ENCODE measurements at regions not wholly inside any gene's neighbourhood (a gene's known extent, or its start where the extent isn't known, plus 50 kb on each side); places are given as distances from the start of the nearest gene placed in this dataset.

DNA sequence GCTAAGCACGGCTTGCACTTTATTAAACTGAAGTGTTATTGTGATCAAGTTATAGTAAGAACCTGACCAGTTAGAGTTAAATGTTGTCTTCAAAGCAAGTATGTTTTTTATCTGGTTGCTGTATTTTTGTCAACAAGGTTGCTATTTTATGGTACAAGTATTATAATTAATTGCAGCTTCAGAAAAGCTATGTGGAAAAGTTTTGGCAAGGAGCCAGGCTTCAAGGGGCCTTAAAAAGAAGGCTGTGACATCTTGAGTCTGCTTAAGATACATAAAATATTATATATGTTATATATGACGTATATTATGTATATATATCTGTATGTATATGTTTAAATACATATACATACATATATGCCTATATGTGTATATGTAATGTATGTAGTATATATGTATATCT lies 1461.2 kb upstream of the CDH8 start:
- Mint-ChIP-seq H3K36me3 (no peaks in the 10 kb centered on the region), H3K27me3 (no peaks in the 10 kb centered on the region), H3K4me3 (no peak overlapping the region), H3K4me1 (no peaks in the 10 kb centered on the region), H3K9me3 (peaks cover 2 to 7% (median 3%) of the 10 kb centered on the region in 3 donors), H3K27ac (no peak overlapping the region)

DNA sequence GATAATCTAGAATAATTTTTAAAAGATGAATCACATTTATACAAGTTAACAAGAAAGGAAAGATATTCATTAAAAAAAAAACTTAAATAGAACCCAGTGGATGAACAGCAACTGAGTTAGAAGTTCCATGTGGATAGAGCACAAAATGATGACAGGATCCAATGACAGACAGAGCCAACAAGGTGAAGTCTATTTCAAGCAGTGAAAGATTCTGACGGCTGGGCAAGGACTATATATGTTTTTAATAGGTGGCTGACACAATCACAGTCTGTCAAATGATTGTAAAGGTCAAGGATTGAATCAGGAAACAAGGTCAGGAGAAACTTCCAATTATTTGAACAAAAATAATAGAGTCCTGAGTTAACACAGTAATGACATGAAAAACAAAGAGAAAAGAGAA lies 1460.0 kb upstream of the CDH8 start:
- no peaks in the 10 kb centered on the region for H3K36me3 Mint-ChIP-seq
- no peak overlapping the region for H3K4me3 Mint-ChIP-seq
- H3K27me3 Mint-ChIP-seq: no peaks in the 10 kb centered on the region
- H3K4me1 Mint-ChIP-seq: no peaks in the 10 kb centered on the region
- peaks cover 0 to 7% (median 4%) of the 10 kb centered on the region in 3 donors for H3K9me3 Mint-ChIP-seq
- no peak overlapping the region for H3K27ac Mint-ChIP-seq

DNA sequence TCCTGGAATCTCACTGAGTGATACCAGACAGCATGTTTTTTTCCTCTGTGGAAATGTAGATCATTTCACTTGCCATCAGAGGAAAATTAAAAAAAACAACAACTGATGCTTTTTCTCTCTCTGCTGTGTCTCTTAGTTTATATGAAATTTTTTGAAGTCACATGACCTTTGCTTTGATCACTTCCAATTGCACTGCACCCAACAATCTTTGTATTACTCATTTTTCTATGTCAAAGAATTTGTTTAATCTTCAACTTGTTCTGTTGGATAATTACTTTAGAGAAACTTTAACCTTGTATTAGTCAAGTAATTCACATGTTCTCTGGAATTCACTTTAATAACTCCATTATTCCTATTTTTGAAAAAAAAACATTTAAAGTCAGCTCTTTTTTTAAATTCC lies 1452.7 kb upstream of the CDH8 start:
- Mint-ChIP-seq H3K27me3 (no peaks in the 10 kb centered on the region), H3K4me3 (no peak overlapping the region), H3K4me1 (no peaks in the 10 kb centered on the region), H3K9me3 (peaks cover 4% of the 10 kb centered on the region in 3 donors), H3K27ac (no peak overlapping the region), H3K36me3 (no peaks in the 10 kb centered on the region)

DNA sequence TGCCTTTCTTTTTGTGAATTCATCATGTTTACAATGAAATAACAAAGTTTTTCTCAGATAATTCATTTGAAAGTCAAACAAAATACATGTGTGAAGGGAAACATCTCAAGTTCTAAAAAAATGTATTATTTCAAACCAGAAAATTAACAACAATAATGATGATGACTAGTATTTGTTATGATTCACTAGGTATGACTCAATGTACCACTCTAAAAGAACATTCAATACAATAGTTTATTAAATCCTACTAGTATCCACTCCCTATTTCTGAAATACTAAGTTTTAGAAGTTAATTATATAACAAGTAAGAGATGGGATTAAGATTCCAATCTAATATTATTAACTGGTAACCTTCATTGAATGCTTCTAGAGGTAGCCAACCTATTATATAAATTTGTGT lies 1444.8 kb upstream of the CDH8 start:
- peaks cover 1 to 6% (median 3%) of the 10 kb centered on the region in 3 donors for H3K9me3 Mint-ChIP-seq
- H3K36me3 Mint-ChIP-seq: no peaks in the 10 kb centered on the region
- H3K27me3 Mint-ChIP-seq: no peaks in the 10 kb centered on the region
- H3K27ac Mint-ChIP-seq: no peak overlapping the region
- H3K4me3 Mint-ChIP-seq: no peak overlapping the region
- no peaks in the 10 kb centered on the region for H3K4me1 Mint-ChIP-seq

GRCh38 chr16:63473725-63474124 lies 1437.5 kb upstream of the CDH8 start:
- Mint-ChIP-seq H3K4me1 (no peaks in the 10 kb centered on the region), H3K27ac (no peak overlapping the region), H3K27me3 (no peaks in the 10 kb centered on the region), H3K9me3 (peaks cover 4 to 20% (median 6%) of the 10 kb centered on the region in 3 donors), H3K4me3 (no peak overlapping the region), H3K36me3 (no peaks in the 10 kb centered on the region)

DNA sequence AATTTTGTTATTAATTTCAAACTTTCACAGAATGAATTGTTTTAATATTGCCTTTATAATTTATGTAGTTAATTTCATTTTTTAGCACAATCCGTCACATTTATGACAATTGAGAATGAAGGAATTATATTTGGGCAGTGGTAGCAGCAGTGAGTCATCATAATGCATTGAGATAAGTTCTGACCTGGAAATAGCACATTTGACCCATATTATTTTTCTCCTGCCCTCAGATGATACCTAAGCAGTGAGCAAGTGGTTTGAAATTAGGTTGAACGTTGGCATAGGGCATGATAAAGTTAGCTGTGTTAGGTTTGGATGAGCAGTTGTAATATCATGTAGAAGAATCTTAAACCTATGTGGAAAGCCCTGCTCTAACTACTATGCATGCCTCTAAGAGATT lies 1431.3 kb upstream of the CDH8 start:
- Mint-ChIP-seq H3K4me1 (no peaks in the 10 kb centered on the region), H3K36me3 (no peaks in the 10 kb centered on the region), H3K9me3 (peaks cover 3 to 14% (median 6%) of the 10 kb centered on the region in 3 donors), H3K27ac (no peak overlapping the region), H3K27me3 (no peaks in the 10 kb centered on the region), H3K4me3 (no peak overlapping the region)

DNA sequence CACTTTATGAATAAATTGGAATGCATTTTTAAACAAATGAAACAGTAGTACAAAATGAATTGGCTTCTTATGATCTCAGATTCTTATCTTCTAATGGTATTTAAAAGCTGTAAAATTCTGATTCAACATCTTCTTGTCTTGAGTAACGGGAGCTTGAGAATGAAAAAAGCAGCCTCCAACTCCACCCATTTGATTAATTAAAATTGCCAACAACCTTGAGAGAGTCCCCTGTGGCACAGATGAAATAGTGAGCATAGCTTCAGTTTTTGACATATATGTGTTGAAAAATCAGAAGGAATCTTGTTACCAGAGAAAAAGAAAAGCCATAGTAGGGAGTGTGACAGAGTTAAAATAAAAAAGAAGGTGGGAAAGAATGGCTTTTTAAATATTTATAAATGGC lies 1426.1 kb upstream of the CDH8 start:
- Mint-ChIP-seq H3K36me3 (no peaks in the 10 kb centered on the region), H3K27ac (no peak overlapping the region)

GRCh38 chr16:63461248-63461841 lies 1425.1 kb upstream of the CDH8 start:
- Mint-ChIP-seq H3K4me3 (no peak overlapping the region), H3K9me3 (peaks cover 2 to 17% (median 3%) of the 10 kb centered on the region in 3 donors), H3K27me3 (no peaks in the 10 kb centered on the region), H3K36me3 (no peaks in the 10 kb centered on the region), H3K4me1 (no peaks in the 10 kb centered on the region), H3K27ac (no peak overlapping the region)

More for the DNA sequence above, 1426.1 kb upstream of the CDH8 start:
- no peaks in the 10 kb centered on the region for H3K27me3 Mint-ChIP-seq
- H3K4me1 Mint-ChIP-seq: no peaks in the 10 kb centered on the region
- H3K4me3 Mint-ChIP-seq: no peak overlapping the region
- H3K9me3 Mint-ChIP-seq: peaks cover 1 to 17% (median 2%) of the 10 kb centered on the region in 3 donors

GRCh38 chr16:63458846-63459245 lies 1422.6 kb upstream of the CDH8 start:
- H3K9me3 Mint-ChIP-seq: peaks cover 1 to 20% (median 2%) of the 10 kb centered on the region in 3 donors
- no peaks in the 10 kb centered on the region for H3K4me1 Mint-ChIP-seq
- no peaks in the 10 kb centered on the region for H3K27me3 Mint-ChIP-seq
- H3K4me3 Mint-ChIP-seq: no peak overlapping the region
- H3K36me3 Mint-ChIP-seq: no peaks in the 10 kb centered on the region
- H3K27ac Mint-ChIP-seq: no peak overlapping the region

DNA sequence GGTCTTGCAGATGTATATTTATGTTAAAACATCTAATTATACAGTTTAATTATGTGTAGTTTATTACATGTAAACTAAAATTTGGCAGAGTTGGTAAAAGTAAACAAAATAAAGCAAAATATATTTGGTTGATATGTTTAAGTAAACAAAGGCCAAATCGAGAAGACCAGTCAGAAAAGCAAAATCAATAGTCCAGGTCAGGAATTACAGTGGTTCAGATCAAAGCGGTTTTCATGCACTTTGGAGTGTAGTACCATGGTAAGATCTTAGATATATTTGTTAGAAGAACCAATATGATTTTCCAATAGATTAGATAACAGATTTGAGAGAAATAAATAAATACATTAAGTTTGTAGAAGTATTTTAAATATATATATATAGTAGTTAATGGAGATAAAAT lies 1421.6 kb upstream of the CDH8 start:
- Mint-ChIP-seq H3K36me3 (no peaks in the 10 kb centered on the region), H3K4me3 (no peak overlapping the region), H3K27ac (no peak overlapping the region), H3K27me3 (no peaks in the 10 kb centered on the region), H3K9me3 (peaks cover 1 to 14% (median 2%) of the 10 kb centered on the region in 3 donors), H3K4me1 (no peaks in the 10 kb centered on the region)

DNA sequence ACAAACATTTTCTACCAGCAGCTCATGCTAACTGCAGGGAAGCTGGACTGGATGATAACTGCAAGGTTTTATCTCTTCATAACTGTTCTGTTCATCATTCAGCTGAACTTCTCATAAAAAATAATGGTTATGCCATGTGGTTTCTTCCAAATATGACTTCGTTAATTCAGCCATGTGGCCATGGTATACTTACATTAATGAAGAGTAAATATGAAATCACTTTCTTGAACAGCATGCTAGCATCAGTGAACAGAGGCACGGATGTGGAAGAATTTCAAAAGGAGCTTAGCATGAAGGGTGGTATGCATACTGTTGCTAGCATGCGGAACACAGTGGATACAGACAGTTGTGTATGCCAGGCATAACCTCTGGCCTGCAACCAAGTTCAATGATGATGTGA lies 1417.0 kb upstream of the CDH8 start:
- no peak overlapping the region for H3K4me3 Mint-ChIP-seq
- no peaks in the 10 kb centered on the region for H3K27me3 Mint-ChIP-seq
- H3K27ac Mint-ChIP-seq: no peak overlapping the region
- H3K4me1 Mint-ChIP-seq: no peaks in the 10 kb centered on the region
- no peaks in the 10 kb centered on the region for H3K36me3 Mint-ChIP-seq
- H3K9me3 Mint-ChIP-seq: peaks cover 0 to 11% (median 1%) of the 10 kb centered on the region in 3 donors

DNA sequence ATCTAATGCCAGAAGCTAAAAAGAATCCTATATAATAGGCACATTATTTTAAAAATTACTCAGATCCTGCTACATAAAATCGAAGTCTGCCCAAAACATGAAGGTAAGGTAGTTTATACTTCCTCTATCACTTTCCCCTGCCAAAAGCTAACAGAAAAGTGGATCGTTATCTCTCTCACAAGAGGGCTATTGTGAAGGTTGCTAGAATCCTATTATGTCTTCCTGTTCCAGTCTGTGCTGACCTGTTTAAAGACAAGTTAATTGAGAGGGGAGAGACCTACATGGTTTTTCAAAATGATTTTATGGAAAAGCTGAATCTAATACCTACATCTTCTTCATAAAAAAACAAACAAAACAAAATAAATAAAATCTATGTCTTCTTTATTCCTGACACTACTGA lies 1410.9 kb upstream of the CDH8 start:
- Mint-ChIP-seq H3K27ac (no peak overlapping the region), H3K4me3 (no peak overlapping the region), H3K9me3 (peaks cover 0 to 15% (median 2%) of the 10 kb centered on the region in 3 donors), H3K4me1 (no peaks in the 10 kb centered on the region), H3K27me3 (no peaks in the 10 kb centered on the region), H3K36me3 (no peaks in the 10 kb centered on the region)

GRCh38 chr16:63442246-63442645 lies 1406.0 kb upstream of the CDH8 start:
- no peaks in the 10 kb centered on the region for H3K4me1 Mint-ChIP-seq
- no peak overlapping the region for H3K4me3 Mint-ChIP-seq
- peaks cover 2 to 21% (median 2%) of the 10 kb centered on the region in 3 donors for H3K9me3 Mint-ChIP-seq
- H3K27me3 Mint-ChIP-seq: no peaks in the 10 kb centered on the region
- no peak overlapping the region for H3K27ac Mint-ChIP-seq
- peaks cover 1% of the 10 kb centered on the region for H3K36me3 Mint-ChIP-seq

GRCh38 chr16:63426275-63426870 lies 1390.1 kb upstream of the CDH8 start:
- Mint-ChIP-seq H3K27ac (no peak overlapping the region), H3K4me1 (no peaks in the 10 kb centered on the region), H3K9me3 (peaks cover 0 to 8% (median 5%) of the 10 kb centered on the region in 3 donors), H3K36me3 (no peaks in the 10 kb centered on the region), H3K27me3 (no peaks in the 10 kb centered on the region), H3K4me3 (no peak overlapping the region)

GRCh38 chr16:63422715-63423114 lies 1386.5 kb upstream of the CDH8 start:
- Mint-ChIP-seq H3K27me3 (no peaks in the 10 kb centered on the region), H3K9me3 (peaks cover 0 to 7% (median 5%) of the 10 kb centered on the region in 3 donors), H3K27ac (no peak overlapping the region), H3K4me3 (no peak overlapping the region), H3K4me1 (no peaks in the 10 kb centered on the region), H3K36me3 (no peaks in the 10 kb centered on the region)

- Mint-ChIP-seq H3K4me3 (no peak overlapping the region), H3K27ac (no peak overlapping the region), H3K36me3 (no peaks in the 10 kb centered on the region), H3K27me3 (no peaks in the 10 kb centered on the region), H3K9me3 (peaks cover 0 to 28% (median 4%) of the 10 kb centered on the region in 3 donors), H3K4me1 (no peaks in the 10 kb centered on the region)
Observed at GRCh38 chr16:63416712-63417111, 1380.5 kb upstream of the CDH8 start.
